Skeletal muscle satellite cell (primary cell): ENCODE measurements at regions not wholly inside any gene's neighbourhood (a gene's known extent, or its start where the extent isn't known, plus 50 kb on each side); places are given as distances from the start of the nearest gene placed in this dataset.
"Not testable (repeated sequence)": the region's sequence is repeated elsewhere in the genome, so short reads cannot be mapped to it uniquely, and the experiment has no call there.

ENCODE experiments used
- H3K27me3 ChIP-seq: 2 replicates; pipeline ENCODE4 v1.7.0; 2013; ENCODE audit warnings: low read length; ENCODE audit not compliant: control insufficient read depth, insufficient read depth
- H3K36me3 ChIP-seq: 2 replicates; pipeline ENCODE4 v1.7.0; 2013; ENCODE audit warnings: mild to moderate bottlenecking, control low read depth, low read length; ENCODE audit not compliant: insufficient read depth
- H3K4me1 ChIP-seq: 2 replicates; pipeline ENCODE4 v1.7.0; 2013; ENCODE audit warnings: low read length; ENCODE audit not compliant: control insufficient read depth, insufficient read depth
- H3K4me2 ChIP-seq: 2 replicates; pipeline ENCODE4 v1.7.0; 2013; ENCODE audit warnings: mild to moderate bottlenecking, low read length
- H3K4me3 ChIP-seq: 2 replicates; pipeline ENCODE4 v1.7.0; 2013; ENCODE audit warnings: low read length
- H3K9ac ChIP-seq: 2 replicates; pipeline ENCODE4 v1.7.0; 2013; ENCODE audit warnings: mild to moderate bottlenecking, low read depth, low read length, moderate library complexity
- H3K9me3 ChIP-seq: replicated peaks from 2 replicates; pipeline ENCODE4 v1.7.0; 2013; ENCODE audit warnings: mild to moderate bottlenecking, control low read depth, low read length

DNA sequence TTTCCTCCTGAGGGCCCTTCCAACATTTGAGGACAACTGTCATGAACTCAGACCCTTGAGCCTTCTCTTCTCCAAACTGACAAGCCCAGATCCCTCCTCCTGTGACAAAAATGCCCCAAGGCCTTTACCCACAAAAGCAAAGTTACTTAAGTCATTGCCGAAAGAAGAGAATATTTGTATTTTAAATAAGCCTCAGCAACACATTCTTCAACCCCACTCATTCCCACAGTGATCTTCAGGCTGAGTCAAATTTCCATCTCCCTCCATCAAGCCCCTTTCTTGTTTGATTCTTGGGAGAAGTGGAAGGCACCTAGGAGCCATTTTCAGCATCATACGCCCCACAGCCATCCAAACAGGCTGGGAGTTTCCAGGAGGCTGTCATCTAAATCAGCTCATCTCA lies 150.8 kb upstream of the PDE1C start:
- Histone ChIP-seq H3K9me3 (no peaks in the 10 kb centered on the region), H3K9ac (no peak overlapping the region), H3K4me2 (no peak overlapping the region), H3K36me3 (no peaks in the 10 kb centered on the region), H3K4me1 (no peaks in the 10 kb centered on the region), H3K4me3 (no peak overlapping the region), H3K27me3 (peaks cover 6% of the 10 kb centered on the region)

DNA sequence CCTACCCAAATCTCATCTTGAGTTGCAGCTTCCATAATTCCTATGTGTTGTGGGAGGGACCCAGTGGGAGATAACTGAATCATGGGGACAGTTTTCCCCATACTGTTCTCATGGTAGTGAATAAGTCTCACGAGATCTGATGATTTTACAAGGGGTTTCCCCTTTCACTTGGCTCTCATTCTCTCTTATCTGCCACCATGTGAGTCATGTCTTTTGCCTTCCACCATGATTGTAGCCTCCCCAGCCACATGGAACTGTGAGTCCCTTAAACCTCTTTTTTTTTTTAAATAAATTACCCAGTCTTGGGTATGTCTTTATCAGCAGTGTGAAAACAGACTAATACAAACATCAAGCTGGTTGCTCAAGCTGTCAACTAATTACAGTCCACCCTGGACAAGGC lies 149.6 kb upstream of the PDE1C start:
- not testable (repeated sequence) for H3K27me3 ChIP-seq, H3K36me3 ChIP-seq, H3K4me3 ChIP-seq, H3K4me2 ChIP-seq, H3K9me3 ChIP-seq, H3K4me1 ChIP-seq, H3K9ac ChIP-seq

DNA sequence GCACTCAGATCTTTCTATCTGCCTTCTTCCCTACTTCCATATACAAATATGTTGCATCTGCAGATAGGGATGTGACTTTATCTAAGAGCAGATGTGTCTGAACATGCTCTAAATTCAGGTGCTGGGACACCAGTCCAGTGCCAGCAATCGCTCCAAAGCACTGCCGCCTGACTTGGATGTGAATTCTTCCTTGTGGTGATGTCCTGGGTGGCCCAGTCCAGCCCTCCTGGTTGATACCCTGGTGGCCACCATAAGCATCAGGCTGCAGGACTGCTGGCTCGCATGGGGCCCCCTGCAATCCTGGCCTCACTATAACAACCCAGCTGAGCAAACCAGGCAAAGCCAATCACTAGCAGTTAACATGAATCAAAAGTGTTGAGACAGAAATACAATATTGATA lies 149.2 kb upstream of the PDE1C start:
- no peak overlapping the region for H3K4me3 ChIP-seq
- no peaks in the 10 kb centered on the region for H3K9me3 ChIP-seq
- no peak overlapping the region for H3K9ac ChIP-seq
- H3K4me1 ChIP-seq, result no peaks in the 10 kb centered on the region
- peaks cover 6% of the 10 kb centered on the region for H3K27me3 ChIP-seq
- H3K4me2 ChIP-seq, result no peak overlapping the region
- no peaks in the 10 kb centered on the region for H3K36me3 ChIP-seq

DNA sequence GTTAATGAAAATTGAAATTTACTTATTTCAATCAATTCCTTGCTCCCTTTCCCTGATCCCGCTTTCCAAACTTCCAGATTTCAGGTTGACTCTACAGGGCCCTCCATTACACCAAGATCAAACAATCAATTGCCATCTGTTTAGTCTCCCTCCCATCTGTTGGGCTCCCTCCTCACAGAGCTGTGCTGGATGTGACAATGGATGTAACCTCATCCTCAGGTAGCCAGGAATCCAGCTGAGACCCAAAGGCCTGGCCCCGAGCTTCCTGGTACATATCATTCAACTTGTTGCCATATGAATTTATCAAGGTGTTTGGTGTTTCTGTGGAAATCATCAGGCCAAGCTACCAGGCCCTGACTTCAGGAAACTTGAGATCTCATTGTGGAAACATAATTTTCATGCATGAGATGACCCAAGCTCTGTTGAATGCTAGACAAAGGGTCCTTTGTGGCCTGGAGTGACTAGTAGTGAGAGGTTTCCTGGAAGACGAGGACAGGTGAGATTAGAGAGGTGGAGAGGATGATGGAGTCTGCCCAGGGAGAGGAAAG lies 148.6 kb upstream of the PDE1C start:
- Histone ChIP-seq H3K4me2 (no peak overlapping the region), H3K9ac (no peak overlapping the region), H3K27me3 (peaks cover 6% of the 10 kb centered on the region), H3K4me3 (no peak overlapping the region), H3K4me1 (no peaks in the 10 kb centered on the region), H3K36me3 (no peaks in the 10 kb centered on the region), H3K9me3 (no peaks in the 10 kb centered on the region)

DNA sequence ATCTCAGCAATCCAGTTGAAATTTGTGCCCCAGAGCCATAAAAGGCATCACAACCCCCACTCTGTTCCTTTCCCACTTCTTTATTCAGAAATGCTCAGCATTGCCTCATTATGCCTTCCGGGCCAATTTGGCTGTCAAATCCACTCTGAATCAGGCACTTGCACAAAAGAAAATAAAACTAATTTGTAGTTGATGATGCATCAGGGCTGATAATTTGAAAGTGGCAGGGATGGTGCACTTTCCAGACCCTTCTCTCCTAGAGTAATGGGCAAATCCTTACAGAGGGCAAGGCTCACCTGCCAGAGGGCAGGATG lies 147.9 kb upstream of the PDE1C start:
- Histone ChIP-seq H3K4me3 (no peak overlapping the region), H3K9me3 (no peaks in the 10 kb centered on the region), H3K4me2 (no peak overlapping the region), H3K9ac (no peak overlapping the region), H3K4me1 (no peaks in the 10 kb centered on the region), H3K27me3 (peaks cover 6% of the 10 kb centered on the region), H3K36me3 (no peaks in the 10 kb centered on the region)

DNA sequence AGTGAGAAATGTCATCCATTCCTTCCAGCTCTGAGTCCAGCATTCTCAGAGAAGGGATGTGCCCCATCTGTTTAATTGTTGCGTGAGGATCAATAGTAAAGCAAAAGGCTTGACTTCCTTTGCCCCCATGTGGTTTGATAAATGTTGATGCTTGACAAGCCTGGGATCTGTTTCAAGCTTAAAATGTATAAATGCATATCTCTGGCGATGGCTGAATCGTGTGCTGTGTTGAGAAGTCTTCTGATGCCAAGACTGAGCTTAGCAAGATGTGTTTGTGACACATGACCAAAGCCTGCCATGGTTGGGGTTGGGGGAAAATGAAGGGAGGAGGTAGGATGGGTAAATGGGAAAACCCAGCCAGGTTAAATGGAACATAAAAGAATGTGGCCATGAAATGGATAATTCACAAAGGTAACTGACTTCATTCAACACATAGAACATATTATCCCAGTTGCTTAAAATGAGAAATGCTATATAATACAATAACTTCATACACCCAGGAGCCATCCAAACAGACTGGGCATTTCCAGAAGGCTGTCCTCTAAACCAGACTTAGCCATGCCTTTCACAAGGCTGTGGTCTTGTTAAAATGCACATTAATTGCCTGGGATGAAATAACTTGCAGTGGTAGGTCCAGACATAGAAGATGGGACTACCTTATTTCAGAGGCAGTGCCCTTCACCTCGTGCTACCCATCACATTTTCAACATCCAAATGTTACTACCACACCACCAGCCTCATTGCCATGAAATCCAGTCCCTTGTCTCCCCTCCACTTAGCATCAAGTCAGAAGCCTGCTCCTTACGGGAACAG lies 147.3 kb upstream of the PDE1C start:
- H3K9me3 ChIP-seq, result no peaks in the 10 kb centered on the region
- no peaks in the 10 kb centered on the region for H3K4me1 ChIP-seq
- H3K36me3 ChIP-seq, result no peaks in the 10 kb centered on the region
- H3K27me3 ChIP-seq, result peaks cover 6% of the 10 kb centered on the region
- H3K4me3 ChIP-seq, result no peak overlapping the region
- H3K9ac ChIP-seq, result no peak overlapping the region
- no peak overlapping the region for H3K4me2 ChIP-seq

DNA sequence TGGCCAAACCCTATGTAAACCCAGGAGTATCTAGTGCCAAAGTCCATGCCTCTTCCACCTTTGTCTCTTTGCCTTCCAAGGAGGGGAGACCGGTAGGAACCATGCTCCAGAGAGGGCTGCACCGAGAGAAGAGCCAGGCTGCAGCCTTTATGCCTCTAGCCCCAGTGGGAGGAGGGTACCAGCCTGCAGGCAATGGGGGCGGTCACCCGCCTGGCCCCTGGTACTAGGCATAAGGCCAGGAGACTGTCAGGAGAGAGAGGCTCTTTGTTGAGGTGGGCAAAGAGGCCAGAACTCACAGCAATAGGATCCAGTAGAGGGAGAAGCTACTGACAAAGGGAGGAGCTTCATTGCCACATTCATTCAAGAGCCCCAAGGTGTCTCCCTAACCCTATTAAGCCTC lies 146.6 kb upstream of the PDE1C start:
- no peak overlapping the region for H3K9ac ChIP-seq
- H3K4me1 ChIP-seq, result no peaks in the 10 kb centered on the region
- H3K27me3 ChIP-seq, result peaks cover 6% of the 10 kb centered on the region
- H3K4me2 ChIP-seq, result no peak overlapping the region
- H3K4me3 ChIP-seq, result no peak overlapping the region
- H3K9me3 ChIP-seq, result no peaks in the 10 kb centered on the region
- no peaks in the 10 kb centered on the region for H3K36me3 ChIP-seq

DNA sequence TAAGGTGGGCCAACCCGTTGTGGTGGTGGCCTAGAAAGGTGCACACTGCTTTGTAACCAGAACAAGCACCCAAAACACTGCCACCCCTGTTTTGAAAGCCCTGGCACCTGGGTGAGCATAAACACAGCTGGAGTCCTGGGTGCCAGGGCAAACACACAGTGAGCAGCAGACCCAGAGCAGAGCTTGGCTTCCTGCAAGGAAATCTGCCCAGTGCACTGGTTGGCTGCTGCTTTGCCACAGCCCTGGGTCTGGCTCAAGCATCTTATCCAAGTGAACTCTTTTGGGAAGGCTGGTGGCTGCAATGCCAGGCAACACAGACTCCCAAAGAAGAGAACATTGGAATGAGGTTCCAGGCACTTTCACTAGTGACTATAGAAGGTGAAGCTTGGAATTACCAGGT lies 145.5 kb upstream of the PDE1C start:
- Histone ChIP-seq H3K4me3 (no peak overlapping the region), H3K27me3 (peaks cover 6% of the 10 kb centered on the region), H3K9me3 (no peaks in the 10 kb centered on the region), H3K4me1 (no peaks in the 10 kb centered on the region), H3K4me2 (no peak overlapping the region), H3K36me3 (no peaks in the 10 kb centered on the region), H3K9ac (no peak overlapping the region)

DNA sequence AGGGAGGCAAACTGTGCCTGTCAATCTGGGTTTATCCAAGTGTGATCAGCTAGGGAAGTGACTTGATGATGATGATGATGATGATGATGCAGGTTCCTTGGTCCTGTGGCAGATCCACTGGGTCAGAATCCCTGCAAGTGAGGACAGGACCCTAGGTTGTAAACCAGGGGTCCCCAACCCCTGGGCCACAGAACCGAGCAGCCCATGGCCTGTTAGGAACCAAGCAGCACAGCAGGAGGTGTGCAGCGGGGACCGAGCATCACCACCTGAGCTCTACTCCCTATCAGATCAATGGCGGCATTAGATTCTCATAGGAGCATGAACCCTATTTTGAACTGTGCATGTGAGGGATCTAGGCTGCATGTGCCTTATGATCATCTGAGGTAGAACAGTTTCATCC lies 144.7 kb upstream of the PDE1C start:
- Histone ChIP-seq H3K36me3 (no peaks in the 10 kb centered on the region), H3K4me2 (no peak overlapping the region), H3K4me3 (no peak overlapping the region), H3K9ac (no peak overlapping the region), H3K27me3 (peaks cover 10% of the 10 kb centered on the region), H3K4me1 (no peaks in the 10 kb centered on the region), H3K9me3 (no peaks in the 10 kb centered on the region)

DNA sequence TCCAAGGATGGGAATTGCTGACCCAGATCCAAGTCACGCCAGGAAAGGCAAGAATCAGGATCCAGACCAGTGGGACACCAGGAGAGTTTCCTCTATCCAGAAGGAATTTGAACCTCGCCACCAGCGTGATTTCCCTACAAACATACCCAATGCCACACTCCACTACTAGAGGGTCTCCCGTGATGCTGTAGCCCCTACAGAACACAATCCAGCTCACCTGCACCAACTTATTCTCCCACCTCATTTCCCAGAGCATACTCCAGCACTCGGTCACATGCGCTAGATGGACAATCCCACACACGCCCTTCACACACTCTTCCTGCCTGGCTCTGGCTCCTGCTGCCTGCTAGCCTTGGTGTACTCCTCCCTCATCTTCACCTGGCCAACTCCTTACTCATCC lies 142.1 kb upstream of the PDE1C start:
- Histone ChIP-seq H3K4me3 (no peak overlapping the region), H3K36me3 (no peaks in the 10 kb centered on the region), H3K4me1 (no peaks in the 10 kb centered on the region), H3K4me2 (no peak overlapping the region), H3K27me3 (peaks cover 23% of the 10 kb centered on the region), H3K9me3 (no peaks in the 10 kb centered on the region), H3K9ac (no peak overlapping the region)

DNA sequence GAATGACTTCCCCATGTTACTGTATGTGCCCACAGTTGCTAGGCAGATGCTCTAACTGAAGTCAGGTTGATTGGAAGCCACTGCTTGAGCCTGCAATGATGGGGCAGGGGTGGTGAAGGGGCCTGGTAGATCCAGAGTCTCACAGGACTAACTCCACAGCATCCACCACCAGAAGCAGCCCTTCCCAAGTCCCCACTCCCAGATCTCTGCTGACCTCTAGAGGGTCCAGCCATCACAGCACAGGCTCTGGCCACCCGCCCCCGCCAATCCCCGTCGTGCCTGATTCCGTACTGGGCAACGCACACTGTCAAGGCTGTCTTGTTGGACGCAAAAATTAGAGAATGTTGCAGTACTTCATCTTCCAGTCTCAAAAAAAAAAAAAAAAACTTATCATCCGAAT lies 136.8 kb upstream of the PDE1C start:
- Histone ChIP-seq H3K4me3 (no peak overlapping the region), H3K4me1 (peaks cover 3% of the 10 kb centered on the region), H3K9ac (no peak overlapping the region), H3K4me2 (no peak overlapping the region), H3K9me3 (no peaks in the 10 kb centered on the region), H3K36me3 (no peaks in the 10 kb centered on the region), H3K27me3 (peaks cover 32% of the 10 kb centered on the region)

DNA sequence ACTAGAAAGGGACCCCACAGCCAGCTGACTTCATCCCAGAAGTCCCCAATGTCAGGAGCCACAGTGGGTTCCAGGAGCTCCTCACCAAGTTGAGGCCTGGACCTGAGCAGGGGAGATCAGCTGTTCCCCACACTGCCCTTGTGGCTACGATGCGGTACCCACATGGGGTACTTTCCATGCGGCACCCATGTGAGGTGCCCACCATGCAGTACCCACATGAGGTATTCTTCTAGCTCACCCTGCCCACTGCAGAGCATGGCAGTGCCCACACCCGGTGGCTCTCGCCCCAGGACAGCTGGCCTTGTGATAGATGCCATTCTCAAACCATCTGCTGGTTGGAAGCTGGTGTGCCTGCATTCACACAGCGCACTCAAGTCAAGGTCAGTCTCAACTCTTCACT lies 136.3 kb upstream of the PDE1C start:
- Histone ChIP-seq H3K4me2 (no peak overlapping the region), H3K4me3 (no peak overlapping the region), H3K9ac (no peak overlapping the region), H3K4me1 (peaks cover 3% of the 10 kb centered on the region), H3K9me3 (no peaks in the 10 kb centered on the region), H3K36me3 (no peaks in the 10 kb centered on the region), H3K27me3 (peaks cover 37% of the 10 kb centered on the region)
